Astrocyte (in vitro differentiated cells and primary cell): ENCODE measurements at regions not wholly inside any gene's neighbourhood (a gene's known extent, or its start where the extent isn't known, plus 50 kb on each side); places are given as distances from the start of the nearest gene placed in this dataset.

Source experiments
- EZH2 ChIP-seq: IDR thresholded peaks from 2 replicates; pipeline ENCODE4 v1.6.1; 2012; ENCODE audit warnings: mild to moderate bottlenecking, low read length, inconsistent platforms; ENCODE audit not compliant: insufficient read depth
- TF ChIP-seq, protein P1 (sequence below): IDR thresholded peaks from 2 replicates; pipeline ENCODE4 v1.5.1; 2011; ENCODE audit warnings: low read depth, mild to moderate bottlenecking, inconsistent platforms, low read length, moderate library complexity; ENCODE audit not compliant: insufficient read depth

DNA sequence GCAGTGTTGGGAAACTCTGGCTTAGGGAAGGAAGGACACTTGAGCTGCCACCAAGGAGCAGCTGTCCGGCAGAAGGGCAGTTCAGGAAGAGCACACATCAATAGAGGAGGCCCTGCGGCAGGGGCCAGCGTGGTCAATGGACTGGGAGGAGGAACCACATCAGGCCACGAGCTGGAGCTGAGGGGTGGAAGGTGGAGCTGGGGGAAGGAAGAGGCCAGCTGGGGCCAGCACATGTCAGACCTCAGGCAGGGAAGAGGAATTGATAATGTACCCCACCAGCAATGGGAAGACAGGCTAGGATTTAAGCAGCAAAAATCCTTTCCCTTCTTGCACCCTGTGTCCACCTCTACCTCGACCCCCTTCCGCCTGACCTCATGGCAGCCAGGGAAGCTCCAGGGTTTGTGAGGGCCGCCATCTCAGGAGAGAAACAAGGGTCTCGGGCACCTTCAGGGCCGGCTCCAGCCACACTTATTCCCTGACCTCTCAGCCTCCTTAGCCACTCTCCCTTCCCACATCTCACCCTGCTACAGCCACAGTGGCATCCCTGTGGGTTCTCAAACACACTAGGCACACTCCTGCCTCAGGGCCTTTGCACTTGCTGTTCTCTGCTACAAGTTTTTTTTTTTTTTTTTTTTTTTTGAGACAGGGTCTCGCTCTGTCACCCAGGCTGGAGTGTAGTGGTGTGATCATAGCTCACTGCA, 157.8 kb upstream of the GRK3 start:
- TF ChIP-seq EZH2, result no peak
- TF ChIP-seq, protein P1, sequence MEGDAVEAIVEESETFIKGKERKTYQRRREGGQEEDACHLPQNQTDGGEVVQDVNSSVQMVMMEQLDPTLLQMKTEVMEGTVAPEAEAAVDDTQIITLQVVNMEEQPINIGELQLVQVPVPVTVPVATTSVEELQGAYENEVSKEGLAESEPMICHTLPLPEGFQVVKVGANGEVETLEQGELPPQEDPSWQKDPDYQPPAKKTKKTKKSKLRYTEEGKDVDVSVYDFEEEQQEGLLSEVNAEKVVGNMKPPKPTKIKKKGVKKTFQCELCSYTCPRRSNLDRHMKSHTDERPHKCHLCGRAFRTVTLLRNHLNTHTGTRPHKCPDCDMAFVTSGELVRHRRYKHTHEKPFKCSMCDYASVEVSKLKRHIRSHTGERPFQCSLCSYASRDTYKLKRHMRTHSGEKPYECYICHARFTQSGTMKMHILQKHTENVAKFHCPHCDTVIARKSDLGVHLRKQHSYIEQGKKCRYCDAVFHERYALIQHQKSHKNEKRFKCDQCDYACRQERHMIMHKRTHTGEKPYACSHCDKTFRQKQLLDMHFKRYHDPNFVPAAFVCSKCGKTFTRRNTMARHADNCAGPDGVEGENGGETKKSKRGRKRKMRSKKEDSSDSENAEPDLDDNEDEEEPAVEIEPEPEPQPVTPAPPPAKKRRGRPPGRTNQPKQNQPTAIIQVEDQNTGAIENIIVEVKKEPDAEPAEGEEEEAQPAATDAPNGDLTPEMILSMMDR, result no peak
